SHP77 treated with DMSO at 0.1 percent for 48 hours (cell line): ENCODE measurements at regions not wholly inside any gene's neighbourhood (a gene's known extent, or its start where the extent isn't known, plus 50 kb on each side); places are given as distances from the start of the nearest gene placed in this dataset.
"Not testable (repeated sequence)": the region's sequence is repeated elsewhere in the genome, so short reads cannot be mapped to it uniquely, and the experiment has no call there.

Source experiments
- DNase-seq: peaks from one replicate; lab custom pipeline; 2025; lab: John Stamatoyannopoulos, UW

DNA sequence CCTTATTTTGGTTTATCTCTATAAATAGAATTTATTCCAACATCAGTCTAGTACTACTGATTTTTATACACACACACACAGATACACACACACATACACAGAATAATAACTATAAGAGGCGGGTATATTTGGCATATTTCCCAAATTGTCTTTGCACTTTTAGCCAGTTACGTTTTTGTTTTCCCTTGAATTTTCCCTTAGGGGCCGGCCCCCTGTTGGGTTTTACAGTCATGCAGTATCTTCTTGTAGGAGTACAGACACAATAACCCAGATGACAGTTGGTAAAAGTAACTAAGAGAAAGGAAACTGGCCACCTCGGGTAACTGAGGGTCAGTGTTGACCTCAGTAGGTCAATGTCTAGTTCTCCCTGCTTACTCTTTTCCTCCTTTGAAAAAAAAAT lies 50.9 kb downstream of the DISP1 start:
- no peak for DNase-seq

DNA sequence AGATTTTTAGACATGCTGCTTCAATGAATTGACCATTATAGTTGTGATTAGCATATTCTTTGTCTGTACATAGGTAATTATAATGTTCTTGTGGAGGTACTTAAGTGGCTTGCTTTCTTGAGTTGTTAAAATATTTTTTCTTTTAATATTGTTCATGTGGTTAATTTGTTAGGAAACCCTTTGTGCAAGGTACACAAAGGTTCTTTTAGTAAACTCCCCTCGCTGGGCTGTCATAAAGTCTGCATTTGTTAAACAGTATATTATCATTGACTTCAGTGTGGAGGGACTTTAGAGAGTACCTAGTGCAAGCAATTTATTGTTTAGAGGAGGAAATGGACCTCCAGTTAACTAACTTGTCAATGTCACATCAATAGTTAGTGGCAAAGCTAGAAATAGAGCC lies 52.5 kb downstream of the DISP1 start:
- DNase-seq, result no peak

DNA sequence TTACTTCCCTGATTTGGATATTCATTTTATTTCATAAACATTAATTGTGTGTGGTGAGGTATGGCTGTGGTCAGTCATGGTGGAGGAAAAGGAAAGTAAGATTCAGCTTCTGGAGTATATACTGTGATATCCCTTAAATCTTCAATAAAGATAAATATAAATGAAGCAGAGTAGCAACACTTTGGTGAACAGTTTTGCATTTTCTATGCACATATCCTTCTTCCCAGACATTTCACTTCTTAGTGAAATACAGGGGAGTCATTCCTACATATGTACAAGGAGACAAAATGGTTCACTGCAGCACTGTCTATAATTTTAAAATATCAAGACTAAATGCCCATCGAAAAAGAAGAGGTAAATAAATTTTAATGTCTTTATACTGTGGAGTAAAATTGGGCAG lies 61.3 kb downstream of the DISP1 start:
- DNase-seq, result no peak

DNA sequence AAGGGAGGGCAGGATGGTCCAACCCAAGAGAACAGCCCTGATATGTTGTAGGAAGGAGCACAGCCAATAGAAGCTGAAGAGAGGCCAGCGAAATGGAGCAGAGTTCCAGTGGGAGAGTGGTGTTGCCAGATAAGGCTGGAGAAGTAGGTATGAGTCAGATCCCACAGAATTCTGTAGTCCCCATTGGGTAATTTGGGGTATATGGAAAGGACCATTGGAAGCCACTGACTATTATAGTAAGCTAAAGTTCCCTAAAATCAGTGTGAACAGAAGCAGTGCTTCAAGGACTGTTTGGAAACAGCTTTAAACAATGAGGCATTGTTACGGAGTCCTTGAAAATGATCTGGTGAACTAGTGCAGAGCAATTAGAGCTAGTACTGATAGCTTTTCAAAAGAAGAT lies 63.0 kb downstream of the DISP1 start:
- DNase-seq, result no peak

DNA sequence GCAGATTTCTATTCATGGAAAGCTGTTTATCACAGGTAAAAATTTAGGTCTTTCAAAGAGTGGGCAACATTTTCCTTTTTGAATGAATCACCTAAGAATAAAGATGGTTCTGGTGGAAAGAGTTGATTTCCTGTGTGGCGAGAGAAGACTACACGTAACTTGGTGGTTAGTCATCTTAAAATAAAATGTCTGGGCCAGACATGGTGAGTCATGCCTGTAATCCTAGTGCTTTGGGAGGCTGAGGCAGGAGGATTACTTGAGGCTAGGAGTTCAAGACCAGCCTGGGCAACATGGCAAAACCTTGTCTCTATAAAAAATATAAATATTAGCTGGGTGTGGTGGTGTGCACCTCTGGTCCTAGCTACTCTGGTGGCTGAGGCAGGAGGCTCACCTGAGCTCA lies 65.7 kb downstream of the DISP1 start:
- DNase-seq, result no peak

DNA sequence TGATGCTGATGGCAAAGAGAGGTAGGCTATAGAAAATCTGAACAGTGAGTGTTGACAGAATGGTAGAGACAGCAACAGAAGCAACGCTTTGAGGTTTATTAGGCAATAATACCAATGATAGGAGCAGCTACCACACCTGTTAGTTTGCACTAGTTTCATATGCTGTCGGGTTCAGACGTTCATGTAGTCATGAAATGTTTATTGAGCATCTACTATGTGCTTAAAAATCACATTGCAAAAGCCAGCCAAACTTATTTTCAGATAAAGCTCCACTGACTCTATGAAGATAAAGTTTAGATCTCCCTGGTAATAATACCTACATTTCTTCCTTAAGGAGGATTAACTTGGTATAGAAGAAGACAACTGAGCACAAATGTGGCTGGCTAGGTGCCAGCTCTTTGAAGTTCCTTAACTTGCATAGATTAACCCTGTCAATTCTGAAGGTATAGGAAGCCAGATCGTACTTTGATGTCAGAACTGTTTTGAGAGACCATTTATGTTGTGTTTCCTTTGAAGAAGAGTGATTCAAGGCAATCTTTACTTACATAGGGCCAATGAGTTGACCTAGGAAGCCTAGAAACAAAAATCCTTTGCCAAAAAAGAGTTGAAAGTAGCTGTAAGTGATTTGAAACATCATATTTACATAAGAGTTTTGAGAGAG lies 71.5 kb downstream of the DISP1 start:
- no peak for DNase-seq

DNA sequence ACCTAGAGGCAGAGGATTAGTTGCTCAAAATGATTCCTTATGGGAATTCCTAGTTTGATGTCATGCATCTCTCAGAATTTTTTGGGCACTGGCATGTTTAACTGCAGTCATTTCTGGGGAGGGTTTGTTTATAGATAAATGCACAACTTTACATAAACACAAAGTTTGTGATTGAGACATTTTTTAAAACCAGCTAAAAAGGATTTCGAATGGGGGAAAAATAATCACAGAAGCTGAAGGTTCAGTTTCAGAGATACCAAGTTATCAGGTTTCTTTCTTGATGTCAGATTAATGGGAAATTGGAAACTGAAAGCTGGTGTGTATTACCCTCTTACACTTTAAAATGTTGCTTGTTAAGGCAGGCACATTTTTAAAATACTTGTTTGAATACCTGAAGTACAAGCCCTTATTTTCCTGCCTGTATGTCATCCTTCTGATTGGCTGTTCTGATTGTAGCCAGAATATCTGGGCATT lies 72.1 kb downstream of the DISP1 start:
- no peak for DNase-seq

DNA sequence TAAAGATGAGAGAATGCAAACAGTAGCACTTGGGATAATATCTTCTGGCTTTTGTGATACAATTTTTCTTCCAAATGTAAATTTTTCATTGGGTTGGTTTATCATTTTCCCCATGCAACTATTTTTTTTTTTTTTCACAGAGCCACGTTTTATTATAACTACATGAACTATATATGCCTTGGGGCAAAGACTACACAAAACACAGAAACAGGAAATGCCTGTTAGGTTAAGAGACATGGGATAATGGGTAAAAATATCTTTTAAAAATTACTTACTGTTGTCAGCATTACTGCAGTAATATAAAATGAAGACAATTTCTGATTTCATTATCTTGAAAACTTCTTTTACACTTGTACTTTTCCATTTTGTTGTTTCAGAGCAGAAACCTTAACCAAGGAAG lies 74.6 kb downstream of the DISP1 start:
- DNase-seq, result no peak

DNA sequence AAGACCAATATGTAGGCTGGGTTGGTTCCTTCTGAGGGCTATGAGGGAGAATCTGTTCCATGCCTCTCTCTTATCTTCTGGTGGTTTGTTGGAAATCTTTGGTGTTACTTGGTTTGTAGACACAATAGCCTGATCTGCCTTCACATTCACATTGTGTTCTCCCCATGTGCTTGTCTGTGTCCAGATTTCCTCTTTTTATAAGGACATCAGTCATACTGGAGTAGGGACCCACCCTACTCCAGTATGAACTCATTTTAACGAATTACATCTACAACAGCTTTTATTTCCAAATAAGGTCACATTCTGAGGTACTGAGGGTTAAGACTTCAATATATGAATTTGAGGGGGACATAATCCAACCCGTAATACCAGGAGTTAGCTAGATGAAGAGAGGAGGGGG lies 75.9 kb downstream of the DISP1 start:
- no peak for DNase-seq

DNA sequence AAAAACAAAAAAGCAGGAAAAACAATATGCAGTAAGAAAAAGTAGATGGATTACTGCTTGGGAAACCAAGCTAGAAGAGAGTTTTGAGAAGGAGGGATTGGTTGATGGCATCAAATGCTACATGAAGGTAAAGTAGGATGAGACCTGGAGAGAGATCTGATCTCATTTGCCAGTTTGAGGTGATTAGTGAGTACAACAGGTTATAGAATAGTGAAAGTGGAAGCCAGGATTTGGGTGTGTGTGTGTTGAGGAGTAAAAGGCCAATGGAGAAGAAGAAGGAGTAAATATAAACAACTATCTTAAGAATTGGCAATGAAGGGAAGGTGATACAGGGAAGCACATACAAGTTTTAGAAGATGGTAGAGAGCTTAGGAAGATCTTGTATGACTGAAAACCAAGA lies 76.7 kb downstream of the DISP1 start:
- no peak for DNase-seq

DNA sequence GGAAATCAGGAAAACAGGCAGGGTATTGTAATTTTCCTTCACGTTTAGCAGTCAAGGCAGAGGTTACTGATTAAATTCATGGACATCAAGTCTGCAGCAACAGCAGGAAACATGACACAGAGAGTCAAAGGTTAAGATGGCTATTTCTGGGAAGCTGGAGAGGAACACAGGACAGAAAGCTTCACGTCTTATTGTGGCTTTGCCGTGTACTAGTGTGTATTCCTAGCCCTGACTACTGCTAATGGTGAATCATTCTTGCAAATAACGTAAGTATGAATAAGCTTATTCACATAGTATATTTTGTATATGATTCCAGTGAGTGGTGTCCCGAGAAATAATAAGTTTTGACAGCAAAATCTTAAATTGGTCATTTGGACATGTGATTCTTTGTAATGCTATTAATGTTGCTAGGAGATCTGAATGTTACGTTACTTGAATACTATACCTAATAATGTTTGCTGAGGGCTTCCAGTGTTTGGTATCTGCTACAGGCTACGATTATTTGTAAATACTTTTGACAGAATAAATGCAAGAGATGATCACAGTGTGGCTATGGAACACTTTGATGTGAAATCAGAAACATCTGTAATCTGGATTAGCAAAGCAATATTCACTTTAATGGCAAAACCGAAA lies 77.4 kb downstream of the DISP1 start:
- no peak for DNase-seq

DNA sequence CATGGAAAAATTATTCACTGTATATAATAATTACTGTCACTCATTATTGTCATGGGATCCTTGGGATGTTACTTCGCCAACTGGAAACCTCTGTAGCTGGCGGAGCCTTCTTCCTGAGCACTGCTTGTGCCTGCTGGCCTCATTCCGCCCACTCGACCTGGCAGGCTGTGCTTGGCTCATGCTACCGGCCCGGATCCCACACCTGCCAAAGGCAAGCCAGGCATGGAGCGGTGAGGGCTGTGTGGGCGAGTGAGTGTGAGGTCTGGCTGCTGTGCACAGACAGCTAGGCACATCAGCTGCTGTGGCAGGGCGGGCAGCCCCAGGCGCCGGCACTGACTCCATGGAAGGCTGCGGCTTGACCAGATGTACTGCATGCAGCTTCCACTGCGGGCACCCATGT lies 78.4 kb downstream of the DISP1 start:
- DNase-seq, result no peak

DNA sequence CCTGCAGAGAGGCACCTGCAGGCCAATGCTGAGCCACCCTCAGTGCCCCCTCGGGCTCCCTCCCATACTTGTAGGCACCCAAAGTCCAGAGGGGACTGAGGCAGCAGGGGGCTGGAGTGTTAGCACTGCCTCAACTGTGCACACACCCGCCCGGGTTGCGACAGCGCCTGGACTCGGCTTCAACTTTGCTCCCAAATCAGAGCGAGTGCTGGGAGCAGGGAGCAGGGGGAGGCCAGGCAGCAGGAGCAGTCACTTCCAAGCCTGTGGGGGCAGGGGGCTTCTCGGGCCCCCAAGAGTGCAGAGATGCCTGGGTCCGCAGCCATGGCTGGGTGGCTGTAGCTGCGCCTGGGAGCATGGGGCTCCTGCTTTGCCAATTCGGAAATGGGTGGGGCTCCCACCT lies 79.5 kb downstream of the DISP1 start:
- DNase-seq, result no peak

DNA sequence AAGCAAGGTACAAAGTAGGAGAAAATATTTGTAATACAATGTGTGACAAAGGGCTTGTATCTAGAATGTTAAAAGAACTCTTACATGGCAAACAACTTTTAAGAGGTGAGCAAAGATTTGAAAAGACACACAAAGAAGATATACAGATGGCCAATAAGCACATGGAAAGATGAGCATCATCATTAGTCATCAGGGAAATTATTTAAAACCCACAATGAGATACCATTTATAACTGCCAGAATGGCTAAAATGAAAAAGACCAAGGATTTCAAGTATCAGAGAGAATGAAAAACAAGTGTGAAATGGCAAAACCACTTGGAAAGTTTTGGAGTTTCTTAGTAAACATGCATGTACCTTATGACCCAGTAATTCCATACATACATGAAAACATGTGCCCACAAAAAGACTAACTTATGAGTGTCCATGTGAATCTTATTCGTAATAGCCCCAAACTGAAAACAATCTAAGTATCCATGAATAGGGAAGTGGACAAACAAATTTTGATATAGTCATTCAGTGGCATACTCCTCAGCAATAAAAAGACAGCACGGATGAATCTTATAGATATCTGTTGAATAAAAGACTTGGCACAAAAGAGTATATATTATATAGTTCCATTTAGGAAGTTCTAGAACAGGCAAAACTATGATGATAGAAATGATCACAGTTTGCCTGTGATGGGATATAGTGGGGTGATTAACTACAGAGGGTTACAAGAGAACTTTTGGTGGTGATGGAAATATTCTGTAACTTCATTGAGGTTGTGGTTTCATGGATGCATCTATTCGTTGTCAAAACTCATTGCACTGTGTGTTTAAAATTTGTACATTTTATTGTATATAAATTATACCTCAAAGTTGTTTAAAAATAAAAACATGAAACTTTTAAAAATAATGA lies 82.0 kb downstream of the DISP1 start:
- no peak for DNase-seq

DNA sequence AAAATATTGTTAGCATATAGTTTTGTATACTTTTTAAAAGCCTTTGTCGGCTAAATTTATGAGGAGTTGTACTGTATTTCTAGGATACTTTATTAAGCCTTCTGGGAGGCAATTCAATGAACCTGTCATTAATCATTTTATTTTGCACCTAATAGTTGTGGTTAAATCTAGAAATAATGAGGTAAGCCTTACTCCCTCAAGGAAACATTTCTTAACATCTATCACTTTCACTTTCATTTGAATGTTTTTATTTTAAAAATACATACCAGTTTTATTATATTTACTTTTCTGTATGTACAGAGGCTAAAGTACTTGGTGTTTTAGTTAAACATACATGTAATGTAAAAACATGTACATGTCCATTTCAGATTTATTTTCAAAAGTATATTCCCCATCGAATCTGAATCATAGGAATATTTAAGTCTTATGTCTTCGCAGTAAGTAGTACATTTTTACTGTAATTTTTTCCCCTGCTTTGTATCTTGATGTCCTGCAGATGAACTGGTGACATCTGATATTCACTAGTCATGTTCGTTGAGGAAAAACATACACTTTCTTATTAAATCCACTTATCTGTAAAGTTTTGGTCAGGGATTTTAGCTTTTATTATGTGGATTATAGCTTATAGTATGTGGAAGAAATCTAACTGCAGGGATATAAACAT lies 82.8 kb downstream of the DISP1 start:
- no peak for DNase-seq

DNA sequence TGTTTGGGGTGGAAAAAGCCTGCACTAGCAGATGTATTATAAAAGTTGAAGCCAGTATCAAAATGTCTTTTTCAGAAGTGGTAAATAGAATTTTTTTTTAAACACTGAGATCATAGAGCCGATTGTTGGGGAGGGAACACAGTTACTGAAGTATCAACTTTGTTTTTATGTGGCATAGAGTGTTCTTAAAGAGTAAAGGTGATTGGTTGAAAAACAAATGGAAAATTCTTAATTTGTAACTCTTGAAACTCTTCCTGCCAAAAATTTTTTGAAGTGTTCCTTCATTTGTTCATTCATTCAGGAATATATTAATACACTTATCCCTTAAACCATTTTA lies 83.3 kb downstream of the DISP1 start:
- DNase-seq, result no peak

DNA sequence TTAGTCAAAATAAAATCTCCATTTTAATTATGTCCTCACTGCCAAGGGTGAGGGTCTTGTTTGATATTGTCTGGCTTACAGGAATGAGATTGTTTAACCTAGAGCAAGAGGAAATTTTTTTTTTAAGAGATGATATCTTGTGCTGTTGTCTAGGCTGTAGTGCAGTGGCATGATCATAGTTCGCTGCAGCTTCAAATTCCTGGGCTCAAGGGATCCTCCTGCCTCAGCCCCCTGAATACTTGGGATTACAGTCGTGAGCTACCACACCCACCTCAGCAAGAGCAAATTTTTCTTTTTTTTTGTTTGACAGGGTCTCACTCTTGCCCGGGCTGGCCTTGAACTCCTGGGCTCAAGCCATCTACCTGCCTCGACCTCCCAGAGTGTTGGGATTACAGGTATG lies 84.6 kb downstream of the DISP1 start:
- no peak for DNase-seq

DNA sequence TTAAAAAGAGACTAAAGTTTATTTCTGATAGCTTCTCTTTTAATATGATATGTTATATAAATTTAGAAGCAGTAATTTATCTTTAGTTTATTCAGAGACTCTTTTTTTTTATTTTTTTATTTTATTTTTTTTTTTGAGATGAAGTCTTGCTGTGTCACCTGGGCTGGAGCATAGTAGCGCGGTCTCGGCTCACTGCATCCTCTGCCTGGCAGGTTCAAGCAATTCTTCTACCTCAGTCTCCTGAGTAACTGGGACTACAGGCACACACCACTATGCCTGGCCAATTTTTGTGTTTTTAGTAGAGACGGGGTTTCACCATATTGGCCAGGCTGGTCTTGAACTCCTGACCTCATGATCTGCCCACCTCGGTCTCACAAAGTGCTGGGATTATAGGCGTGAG lies 89.6 kb downstream of the DISP1 start:
- no peak for DNase-seq

DNA sequence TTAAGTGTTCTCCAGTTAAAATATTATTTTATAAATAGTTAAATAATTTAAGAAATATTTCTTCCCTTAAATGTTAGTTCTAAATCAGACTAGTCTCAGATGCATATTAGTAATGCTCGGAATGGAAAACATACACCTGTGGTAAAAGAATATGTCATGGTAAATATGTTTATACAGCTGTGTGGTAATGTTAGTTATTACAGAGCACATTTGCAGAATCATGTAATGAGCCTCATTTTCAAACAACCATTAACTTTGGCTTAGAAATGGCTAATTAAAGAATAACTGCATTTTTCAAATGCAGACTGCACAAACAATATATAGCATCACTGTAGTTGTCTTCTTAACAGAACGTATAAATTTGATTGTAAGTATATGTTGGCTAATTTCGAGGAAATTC lies 90.3 kb downstream of the DISP1 start:
- DNase-seq, result no peak

DNA sequence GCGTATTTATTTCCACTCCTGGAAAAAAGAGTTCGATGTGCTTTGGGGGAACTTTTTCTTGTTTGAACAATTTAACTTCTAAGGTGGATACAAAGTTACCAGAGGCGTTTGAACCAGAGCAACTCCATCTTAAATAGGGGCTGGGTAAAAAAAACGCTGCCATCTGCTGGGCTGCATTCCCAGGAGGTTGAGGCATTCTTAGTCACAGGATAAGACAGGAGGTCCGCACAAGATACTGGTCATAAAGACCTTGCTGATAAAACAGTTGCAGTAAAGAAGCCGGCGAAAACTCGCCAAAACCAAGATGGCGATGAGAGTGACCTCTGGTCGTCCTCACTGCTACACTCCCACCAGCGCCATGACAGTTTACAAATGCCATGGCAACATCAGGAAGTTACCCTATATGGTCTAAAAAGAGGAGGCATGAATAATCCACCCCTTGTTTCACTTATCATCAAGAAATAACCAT lies 91.5 kb downstream of the DISP1 start:
- not testable (repeated sequence) for DNase-seq

DNA sequence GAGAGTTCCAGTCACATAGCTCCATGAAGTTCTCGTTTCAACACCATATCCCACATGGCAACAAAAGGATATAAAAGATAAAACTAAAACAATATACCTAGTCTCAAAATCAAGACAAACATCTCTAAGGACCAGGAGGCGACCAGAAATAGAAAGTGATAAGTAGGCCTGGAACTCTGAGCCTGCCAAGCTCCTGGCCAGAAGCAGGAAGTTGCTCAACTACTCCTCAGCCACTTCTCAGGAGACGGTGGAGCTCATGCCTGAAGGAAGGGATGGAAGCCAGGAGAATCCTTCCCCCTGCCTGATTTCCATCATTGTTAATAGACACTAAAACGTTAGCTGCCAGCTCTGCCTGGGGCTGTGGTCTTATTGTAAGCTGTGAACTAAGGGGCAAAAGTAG lies 94.7 kb downstream of the DISP1 start:
- DNase-seq, result no peak

DNA sequence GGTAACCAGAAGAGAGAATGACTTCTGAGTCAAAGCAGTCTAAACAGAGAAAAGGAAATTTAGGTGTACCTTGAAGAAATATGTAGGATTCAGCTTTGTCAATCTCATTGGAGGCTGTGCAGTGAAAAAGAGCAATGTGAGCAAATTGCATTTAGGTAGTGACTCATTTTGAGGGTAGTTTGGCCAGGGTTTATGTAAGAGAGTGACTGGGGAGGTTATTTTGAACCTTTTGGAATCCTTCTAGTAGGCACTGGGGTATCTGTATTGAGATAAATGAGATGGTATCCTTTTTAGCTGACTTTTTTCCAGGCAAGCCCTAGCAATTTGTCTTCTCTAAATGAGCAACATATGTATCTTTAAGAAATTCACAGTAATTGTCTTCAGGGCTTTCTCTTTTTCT lies 95.9 kb downstream of the DISP1 start:
- DNase-seq, result no peak

DNA sequence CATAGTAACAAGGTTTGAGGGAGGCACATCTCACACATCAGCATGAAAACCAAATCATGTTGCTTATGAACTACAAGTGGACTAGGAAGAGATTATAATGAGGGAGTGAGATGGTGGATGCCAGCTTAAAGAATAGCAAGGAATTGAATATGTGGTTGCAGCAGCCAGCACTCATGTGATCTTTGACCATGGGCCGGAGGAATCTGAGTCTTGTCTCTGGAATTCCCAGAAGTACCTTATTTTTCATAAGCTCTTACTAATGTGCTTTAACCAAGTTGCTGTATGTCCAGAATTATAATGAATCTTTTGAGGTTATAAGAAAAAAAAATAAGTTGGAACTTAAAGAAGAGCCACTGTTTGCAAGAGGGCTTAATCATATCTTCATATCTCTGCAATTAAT lies 97.0 kb downstream of the DISP1 start:
- no peak for DNase-seq
